IMR-90 (cell line): ENCODE measurements at regions not wholly inside any gene's neighbourhood (a gene's known extent, or its start where the extent isn't known, plus 50 kb on each side); places are given as distances from the start of the nearest gene placed in this dataset.

Source experiments
- ATAC-seq: fragments of 200-7000 bp; cut with Tn5 transposase; 2 replicates; pipeline ENCODE4 v1.9.1; 2020; ENCODE audit warnings: low read depth, mild to moderate bottlenecking, moderate library complexity
- BruUV-seq: library from RNA; stranded (reverse); fragments of 400-500 nt; replicated peaks from 2 replicates; lab custom pipeline; 2021; lab: Mats Ljungman, UMichigan
- CTCF ChIA-PET: fragments of 300-600 bp; formaldehyde crosslinking; extraction: SDS; loops from one replicate; lab custom pipeline; 2021; ENCODE audit warnings: antibody characterized with exemption; lab: Yijun Ruan, JAX
- POLR2A ChIA-PET: fragments of 300-600 bp; sonication (Branson Sonifier 250); formaldehyde crosslinking; loops from one replicate; lab custom pipeline; 2022; ENCODE audit warnings: antibody characterized with exemption; ENCODE audit not compliant: unreplicated experiment; lab: Charles Lee
- DNase-seq: peaks from one replicate; pipeline ENCODE4 v3.0.0; 2013
- H2AFZ ChIP-seq: replicated peaks from 2 replicates; pipeline ENCODE3; 2013; ENCODE audit warnings: low read length, mild to moderate bottlenecking; ENCODE audit not compliant: poor library complexity
- H2AK5ac ChIP-seq: 2 replicates; pipeline ENCODE4 v1.6.1; 2013; ENCODE audit warnings: low read depth, low read length, inconsistent platforms
- H2AK9ac ChIP-seq: replicated peaks from 2 replicates; pipeline ENCODE3; 2013; ENCODE audit warnings: mild to moderate bottlenecking, low read depth, low read length, moderate library complexity; ENCODE audit not compliant: poor library complexity
- H2BK120ac ChIP-seq: 2 replicates; pipeline ENCODE4 v1.6.1; 2013; ENCODE audit warnings: low read depth, low read length, inconsistent platforms
- H2BK15ac ChIP-seq: 3 replicates; pipeline ENCODE4 v1.6.1; 2013; ENCODE audit warnings: low read depth, low read length, inconsistent platforms
- H2BK20ac ChIP-seq: 2 replicates; pipeline ENCODE4 v1.6.1; 2013; ENCODE audit warnings: low read depth, mild to moderate bottlenecking, inconsistent platforms, low read length, moderate library complexity
- H2BK5ac ChIP-seq: 2 replicates; pipeline ENCODE4 v1.6.1; 2013; ENCODE audit warnings: mild to moderate bottlenecking, low read depth, low read length, inconsistent platforms; ENCODE audit not compliant: poor library complexity, severe bottlenecking
- H3K14ac ChIP-seq: replicated peaks from 2 replicates; pipeline ENCODE4 v1.6.1; 2013; ENCODE audit warnings: low read depth, low read length, inconsistent platforms
- H3K18ac ChIP-seq: 2 replicates; pipeline ENCODE4 v1.6.1; 2013; ENCODE audit warnings: low read depth, low read length, control low read depth
- H3K23ac ChIP-seq: 2 replicates; pipeline ENCODE4 v1.6.1; 2013; ENCODE audit warnings: low read depth, low read length, inconsistent platforms
- H3K27ac ChIP-seq: 2 replicates; pipeline ENCODE4 v1.5.1; 2013; ENCODE audit warnings: mild to moderate bottlenecking, control low read depth, low read length; ENCODE audit not compliant: insufficient read depth
- H3K27me3 ChIP-seq: 2 replicates; pipeline ENCODE4 v1.6.1; 2013; ENCODE audit warnings: low read length; ENCODE audit not compliant: control insufficient read depth, insufficient read depth
- H3K36me3 ChIP-seq: 2 replicates; pipeline ENCODE4 v1.6.1; 2013; ENCODE audit warnings: low read length, mixed read lengths; ENCODE audit not compliant: control insufficient read depth, insufficient read depth
- H3K4ac ChIP-seq: 2 replicates; pipeline ENCODE4 v1.6.1; 2013; ENCODE audit warnings: low read depth, low read length, inconsistent platforms
- H3K4me1 ChIP-seq: 2 replicates; pipeline ENCODE4 v1.6.1; 2013; ENCODE audit warnings: low read length, mixed read lengths; ENCODE audit not compliant: control insufficient read depth, insufficient read depth
- H3K4me2 ChIP-seq: 2 replicates; pipeline ENCODE4 v1.6.1; 2013; ENCODE audit warnings: low read depth, mild to moderate bottlenecking, control low read depth, low read length, moderate library complexity
- H3K4me3 ChIP-seq: 2 replicates; pipeline ENCODE4 v1.5.1; 2013; ENCODE audit warnings: low read depth, mild to moderate bottlenecking, control low read depth, low read length, moderate library complexity; ENCODE audit not compliant: insufficient read depth
- H3K56ac ChIP-seq: 2 replicates; pipeline ENCODE4 v1.6.1; 2013; ENCODE audit warnings: low read length, inconsistent platforms; ENCODE audit not compliant: insufficient read depth; ENCODE audit errors: extremely low read depth
- H3K79me1 ChIP-seq, 2 experiments: 2 replicates each; pipeline ENCODE4 v1.6.1; 2013; ENCODE audit warnings: low read length in 2 of 2, inconsistent platforms in 1 of 2, low read depth in 1 of 2
- H3K9ac ChIP-seq: 2 replicates; pipeline ENCODE4 v1.6.1; 2013; ENCODE audit warnings: low read depth, low read length, control low read depth
- H3K9me1 ChIP-seq: 2 replicates; pipeline ENCODE4 v1.6.1; 2013; ENCODE audit warnings: low read length, inconsistent platforms; ENCODE audit not compliant: insufficient read depth
- H3K9me3 ChIP-seq: 2 replicates; pipeline ENCODE4 v1.6.1; 2013; ENCODE audit warnings: low read length; ENCODE audit not compliant: control insufficient read depth, insufficient read depth
- H4K20me1 ChIP-seq: 2 replicates; pipeline ENCODE4 v1.6.1; 2013; ENCODE audit warnings: low read length, inconsistent platforms; ENCODE audit not compliant: insufficient read depth
- H4K5ac ChIP-seq: 2 replicates; pipeline ENCODE4 v1.6.1; 2013; ENCODE audit warnings: mild to moderate bottlenecking, low read depth, low read length, control low read depth
- H4K8ac ChIP-seq, 2 experiments: 2 replicates each; pipeline ENCODE4 v1.6.1; 2013; ENCODE audit warnings: low read depth in 2 of 2, low read length in 2 of 2, control low read depth in 1 of 2, inconsistent platforms in 1 of 2
- H4K91ac ChIP-seq: 2 replicates; pipeline ENCODE4 v1.6.1; 2013; ENCODE audit warnings: low read depth, low read length, inconsistent platforms; ENCODE audit not compliant: insufficient read depth
- CTCF ChIP-seq: conservative IDR thresholded peaks from 2 replicates; pipeline ENCODE4 v1.5.1; 2012; ENCODE audit warnings: mild to moderate bottlenecking, low read depth, low read length, improper control_type of control experiment
- NFE2L2 ChIP-seq: fragments of 150-350 bp; IDR thresholded peaks from 2 replicates; pipeline ENCODE4 v1.6.1; 2016; ENCODE audit warnings: low read depth, mild to moderate bottlenecking, low read length
- POLR2A ChIP-seq: IDR thresholded peaks from 2 replicates; pipeline ENCODE4 v1.6.1; 2012; ENCODE audit warnings: mild to moderate bottlenecking, low read depth, low read length
- SMC3 ChIP-seq: fragments of 150-350 bp; IDR thresholded peaks from 2 replicates; pipeline ENCODE4 v1.6.1; 2016; ENCODE audit warnings: low read depth, mild to moderate bottlenecking, antibody characterized with exemption, low read length, moderate library complexity
- USF2 ChIP-seq: fragments of 150-350 bp; IDR thresholded peaks from 2 replicates; pipeline ENCODE4 v1.6.1; 2017; ENCODE audit warnings: mild to moderate bottlenecking, antibody characterized with exemption, low read length, low read depth
- WGBS, 2 experiments: methylation state at CpG; one replicate each; pipeline versions ENCODE4 v1.1.5 to v1.1.7; 2013; ENCODE audit warnings: missing lambda C conversion rate in 2 of 2; ENCODE audit not compliant: insufficient read length in 1 of 2; ENCODE audit errors: extremely low coverage in 2 of 2; 5-methylcytosine and 5-hydroxymethylcytosine counted together
- dilution Hi-C: fragments of 300-500 bp; cut with HindIII; formaldehyde crosslinking; loops from one replicate; pipeline ENCODE4 v1.14.3; 2018; ENCODE audit warnings: low sequenced_read_pairs; ENCODE audit not compliant: unreplicated experiment
- in situ Hi-C: fragments of 300-500 bp; cut with MboI; formaldehyde crosslinking; loops from 3 replicates; pipeline ENCODE4 v1.14.3; 2019; ENCODE audit warnings: low sequenced_read_pairs, inconsistent platforms, mixed read lengths
- intact Hi-C: fragments of 100-400 bp; cut with micrococcal nuclease; formaldehyde crosslinking; loops from 2 replicates; pipeline ENCODE4 v1.10.0; 2022

GRCh38 chr9:135009794-135010585 lies 77.5 kb upstream of the OLFM1 start:
- ChIA-PET CTCF (no interaction called here), POLR2A (no interaction called here)
- intact Hi-C loops: no loop called here
- no peak overlapping the region for H2BK120ac ChIP-seq
- H2AFZ ChIP-seq: no peak overlapping the region
- no peak overlapping the region for H3K9ac ChIP-seq
- no peaks in the 10 kb centered on the region for H3K9me1 ChIP-seq
- dilution Hi-C loops: no loop called here
- H3K56ac ChIP-seq: no peak overlapping the region
- BruUV-seq: no TSS peak
- H3K23ac ChIP-seq: no peak overlapping the region
- H2BK20ac ChIP-seq: no peak overlapping the region
- H4K5ac ChIP-seq: no peak overlapping the region
- H2BK5ac ChIP-seq: no peak overlapping the region
- H3K4ac ChIP-seq: no peak overlapping the region
- no peak overlapping the region for H3K27ac ChIP-seq
- no peak overlapping the region for H3K4me3 ChIP-seq
- in situ Hi-C loops: no loop called here
- H4K20me1 ChIP-seq: no peaks in the 10 kb centered on the region
- H3K4me1 ChIP-seq: no peaks in the 10 kb centered on the region
- peaks cover 5% of the 10 kb centered on the region; the same call in 1 of the 2 replicates for H3K27me3 ChIP-seq
- DNase-seq: no peak
- 70% methylated on average over 2 of the region's 20 CpGs; no CpG with 5 or more reads in 1 of the 2 experiments for WGBS, 2 experiments
- H4K91ac ChIP-seq: no peak overlapping the region
- H3K18ac ChIP-seq: no peak overlapping the region
- H4K8ac ChIP-seq: no peak overlapping the region
- TF ChIP-seq POLR2A (no peak), CTCF (no peak), SMC3 (no peak), NFE2L2 (no peak), USF2 (no peak)
- ATAC-seq: no peak
- H3K36me3 ChIP-seq: no peaks in the 10 kb centered on the region
- H3K14ac ChIP-seq: no peak overlapping the region
- H2AK5ac ChIP-seq: no peak overlapping the region
- peaks cover 3% of the 10 kb centered on the region; the same call in 1 of the 2 replicates for H3K9me3 ChIP-seq
- no peak overlapping the region for H2AK9ac ChIP-seq
- no peak overlapping the region for H3K4me2 ChIP-seq
- H2BK15ac ChIP-seq: no peak overlapping the region
- no peaks in the 10 kb centered on the region for H3K79me1 ChIP-seq
